Gastrocnemius medialis (tissue), 4 donors: ENCODE measurements at regions not wholly inside any gene's neighbourhood (a gene's known extent, or its start where the extent isn't known, plus 50 kb on each side); places are given as distances from the start of the nearest gene placed in this dataset.

Source experiments
- CTCF ChIP-seq, 5 experiments: fragments of 450-650 bp in 3 of 5; fragments of 200-600 bp in 2 of 5; sonication (generic) in 2 of 5; IDR thresholded peaks in 4 of 5; conservative IDR thresholded peaks in 1 of 5; 1 replicate in 4 of 5; 2 replicates in 1 of 5; pipeline ENCODE4 v1.5.1; 2016 to 2019; ENCODE audit warnings: antibody characterized with exemption in 5 of 5, mild to moderate bottlenecking in 3 of 5, moderate library complexity in 3 of 5
- POLR2A ChIP-seq, 2 donors: fragments of 450-650 bp; IDR thresholded peaks; one replicate each; pipeline ENCODE4 v1.6.1; 2017; ENCODE audit warnings: antibody characterized with exemption in 2 of 2, mild to moderate bottlenecking in 2 of 2, moderate library complexity in 2 of 2

DNA sequence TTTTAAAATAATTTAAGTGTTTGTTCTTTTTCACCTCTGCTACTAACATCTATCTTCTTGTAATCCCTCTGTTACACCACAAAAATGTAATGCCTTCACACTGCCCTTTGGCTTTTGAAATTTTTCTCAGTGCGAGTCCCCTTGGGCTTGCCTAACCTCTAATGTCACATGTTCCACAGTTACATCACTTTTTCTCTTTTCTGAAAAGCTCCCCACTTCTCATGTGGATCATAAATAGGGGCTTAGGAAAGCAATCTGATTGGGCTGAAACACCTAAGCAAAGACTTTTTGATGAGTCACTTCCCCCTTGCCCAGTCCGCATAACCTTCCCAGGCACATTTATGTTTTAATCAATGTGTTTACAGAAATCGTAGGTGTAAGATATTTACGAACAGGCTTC lies 288.2 kb downstream of the IPMK start:
- TF ChIP-seq POLR2A (IDR thresholded peaks at IDR 0.05), result no peak
- TF ChIP-seq CTCF (IDR thresholded peaks at IDR 0.05 in 4 of 5, conservative IDR thresholded peaks at IDR 0.05 in 1 of 5), result no peak
